K562 (cell line): ENCODE measurements at regions not wholly inside any gene's neighbourhood (a gene's known extent, or its start where the extent isn't known, plus 50 kb on each side); places are given as distances from the start of the nearest gene placed in this dataset.

Experiments
- ATAC-seq: fragments of 200-7000 bp; cut with Tn5 transposase; 3 replicates; pipeline ENCODE4 v1.9.1; 2020; ENCODE audit warnings: moderate library complexity
- BruUV-seq: library from RNA; stranded (reverse); fragments of 400-500 nt; replicated peaks from 2 replicates; lab custom pipeline; 2021; lab: Mats Ljungman, UMichigan
- CTCF ChIA-PET: fragments of 300-600 bp; formaldehyde crosslinking; extraction: SDS; loops from one replicate; lab custom pipeline; 2021; ENCODE audit warnings: low intra/inter-chr PET ratio; lab: Yijun Ruan, JAX
- POLR2A ChIA-PET: fragments of 300-600, 350-650 bp; sonication (Branson Sonifier 250); formaldehyde crosslinking; extraction: SDS; loops from one replicate; lab custom pipeline; 2021; ENCODE audit warnings: antibody characterized with exemption, inconsistent platforms; lab: Yijun Ruan, JAX
- DNase-seq, 4 experiments: peaks; one replicate each; pipeline versions ENCODE4 v3.0.0 to v3.0.0-alpha.2; 2011 to 2018; ENCODE audit warnings: low spot score in 3 of 4, mixed read lengths in 3 of 4; ENCODE audit errors: extremely low read depth in 1 of 4
- FAIRE-seq: peaks from 2 replicates; lab custom pipeline; 2011; peaks lifted over from hg19 to GRCh38; lab: Jason Lieb, UNC
- H2AFZ ChIP-seq: 2 replicates; pipeline ENCODE4 v1.6.0; 2011; ENCODE audit warnings: low read depth, low read length, control low read depth, inconsistent platforms
- H3K27ac ChIP-seq: fragments of 200-600 bp; 3 replicates; pipeline ENCODE4 v1.8.0; 2011; ENCODE audit warnings: low read depth, mild to moderate bottlenecking, control low read depth, inconsistent platforms, low read length, moderate library complexity, mixed read lengths; ENCODE audit errors: extremely low read depth
- H3K27me3 ChIP-seq, 2 experiments: fragments of 300-600 bp in 1 of 2; 2 replicates in 1 of 2; 3 replicates in 1 of 2; pipeline versions ENCODE4 v1.6.0 to v1.8.0; 2011; ENCODE audit warnings: inconsistent platforms in 2 of 2, low read length in 2 of 2, mild to moderate bottlenecking in 1 of 2, mixed read lengths in 1 of 2, moderate library complexity in 1 of 2; ENCODE audit not compliant: control insufficient read depth in 2 of 2, insufficient read depth in 2 of 2
- H3K36me3 ChIP-seq: fragments of 300-600 bp; 3 replicates; pipeline ENCODE4 v1.8.0; 2011; ENCODE audit warnings: mild to moderate bottlenecking, low read length, inconsistent platforms; ENCODE audit not compliant: control insufficient read depth, insufficient read depth
- H3K4me1 ChIP-seq, 2 experiments: fragments of 200-600 bp in 1 of 2; replicated peaks in 1 of 2; 2 replicates in 1 of 2; 3 replicates in 1 of 2; pipeline versions ENCODE4 v1.5.1 to v1.8.0; 2011; ENCODE audit warnings: inconsistent platforms in 2 of 2, low read length in 2 of 2, mild to moderate bottlenecking in 1 of 2, mixed read lengths in 1 of 2, moderate library complexity in 1 of 2; ENCODE audit not compliant: control insufficient read depth in 2 of 2, insufficient read depth in 2 of 2
- H3K4me2 ChIP-seq: 2 replicates; pipeline ENCODE4 v1.6.1; 2011; ENCODE audit warnings: low read length, control low read depth, inconsistent platforms, mixed read lengths; ENCODE audit not compliant: insufficient read depth
- H3K4me3 ChIP-seq: fragments of 200-600 bp; sonication (generic), shearing (Covaris generic); 2 replicates; pipeline ENCODE4 v1.5.1; 2016; ENCODE audit warnings: control low read depth, inconsistent platforms
- H3K79me2 ChIP-seq: fragments of 200-600 bp; 3 replicates; pipeline ENCODE4 v1.8.0; 2011; ENCODE audit warnings: low read length, inconsistent platforms; ENCODE audit not compliant: control insufficient read depth, insufficient read depth
- H3K9ac ChIP-seq, 2 experiments: 2 replicates each; pipeline versions ENCODE4 v1.6.0 to v1.6.1; 2011; ENCODE audit warnings: low read depth in 2 of 2, low read length in 2 of 2, control low read depth in 1 of 2, inconsistent platforms in 1 of 2, mild to moderate bottlenecking in 1 of 2, mixed read lengths in 1 of 2; ENCODE audit not compliant: insufficient read depth in 1 of 2
- H3K9me1 ChIP-seq: one replicate; pipeline ENCODE4 v1.6.0; 2011; ENCODE audit warnings: inconsistent platforms, mild to moderate bottlenecking, low read length, moderate library complexity; ENCODE audit not compliant: control insufficient read depth, insufficient read depth
- H3K9me3 ChIP-seq: replicated peaks from 2 replicates; pipeline ENCODE4 v1.5.1; 2011; ENCODE audit warnings: low read depth, low read length, inconsistent platforms; ENCODE audit not compliant: control insufficient read depth, insufficient read depth
- H4K20me1 ChIP-seq: replicated peaks from 2 replicates; pipeline ENCODE4 v1.6.1; 2011; ENCODE audit warnings: low read length, inconsistent platforms, mixed read lengths; ENCODE audit not compliant: control insufficient read depth, insufficient read depth
- CBFB ChIP-seq: sonication (generic); formaldehyde crosslinking; IDR thresholded peaks from 2 replicates; pipeline ENCODE4 v1.4.0; 2020; ENCODE audit warnings: mild to moderate bottlenecking, missing genetic modification reagents
- DMBX1 ChIP-seq: fragments of 250-450 bp; sonication (Bioruptor Pico); IDR thresholded peaks from 2 replicates; pipeline ENCODE4 v1.8.0; 2022; ENCODE audit warnings: inconsistent platforms, mild to moderate bottlenecking, moderate library complexity, borderline replicate concordance
- HMGN3 ChIP-seq: IDR thresholded peaks from 2 replicates; pipeline ENCODE4 v1.6.1; 2011; ENCODE audit warnings: borderline replicate concordance, low read depth, mild to moderate bottlenecking, mixed read lengths, low read length; ENCODE audit not compliant: insufficient read length; ENCODE audit errors: extremely low read depth
- KAT2B ChIP-seq: IDR thresholded peaks from one replicate; pipeline ENCODE4 v1.6.1; 2012; ENCODE audit warnings: low read depth, mild to moderate bottlenecking, control low read depth, inconsistent platforms, low read length, moderate library complexity
- KDM2B ChIP-seq: fragments of 250-450 bp; sonication (Bioruptor Pico); IDR thresholded peaks from 2 replicates; pipeline ENCODE4 v1.8.0; 2021; ENCODE audit warnings: mild to moderate bottlenecking, moderate library complexity
- KLF6 ChIP-seq: fragments of 250-450 bp; sonication (Bioruptor Pico); IDR thresholded peaks from 2 replicates; pipeline ENCODE4 v1.4.0; 2020; ENCODE audit warnings: mild to moderate bottlenecking, moderate library complexity, borderline replicate concordance
- L3MBTL2 ChIP-seq: fragments of 450-650 bp; IDR thresholded peaks from 2 replicates; pipeline ENCODE4 v1.6.1; 2016; ENCODE audit warnings: mild to moderate bottlenecking, moderate library complexity
- MEF2A ChIP-seq: IDR thresholded peaks from 2 replicates; pipeline ENCODE4 v1.6.1; 2011; ENCODE audit warnings: low read depth, mild to moderate bottlenecking, low read length, moderate library complexity; ENCODE audit not compliant: control insufficient read depth
- NEUROD1 ChIP-seq: fragments of 150-350 bp; IDR thresholded peaks from 2 replicates; pipeline ENCODE4 v1.6.1; 2014; ENCODE audit warnings: borderline replicate concordance, low read length, low read depth; ENCODE audit not compliant: partially characterized antibody
- NFE2 ChIP-seq: IDR thresholded peaks from 2 replicates; pipeline ENCODE4 v1.6.1; 2014; ENCODE audit warnings: antibody characterized with exemption, low read depth
- NUFIP1 ChIP-seq: fragments of 450-650 bp; IDR thresholded peaks from 2 replicates; pipeline ENCODE4 v1.6.1; 2018; ENCODE audit not compliant: partially characterized antibody
- OTX1 ChIP-seq: fragments of 450-650 bp; formaldehyde crosslinking; IDR thresholded peaks from 2 replicates; pipeline ENCODE4 v1.4.0; 2022; ENCODE audit warnings: mild to moderate bottlenecking
- PHB ChIP-seq: fragments of 250-450 bp; sonication (Bioruptor Pico); IDR thresholded peaks from 2 replicates; pipeline ENCODE4 v1.5.0; 2021
- PHF8 ChIP-seq: fragments of 200-600 bp; sonication (generic); IDR thresholded peaks from 2 replicates; pipeline ENCODE4 v1.6.1; 2012; ENCODE audit warnings: mixed run types, mild to moderate bottlenecking, inconsistent platforms, low read length, moderate library complexity, borderline replicate concordance
- PRDM10 ChIP-seq: fragments of 450-650 bp; IDR thresholded peaks from 2 replicates; pipeline ENCODE4 v1.6.1; 2018; ENCODE audit not compliant: partially characterized antibody
- RFX5 ChIP-seq: IDR thresholded peaks from 2 replicates; pipeline ENCODE4 v1.6.1; 2011; ENCODE audit warnings: low read depth, mild to moderate bottlenecking, improper control_type of control experiment, low read length
- SETDB1 ChIP-seq: IDR thresholded peaks from one replicate; pipeline ENCODE4 v1.6.1; 2012; ENCODE audit warnings: low read length, control low read depth, inconsistent platforms
- TCF7 ChIP-seq: sonication (generic); IDR thresholded peaks from 2 replicates; pipeline ENCODE4 v1.6.1; 2016; ENCODE audit warnings: antibody characterized with exemption, borderline replicate concordance
- THAP7 ChIP-seq: fragments of 250-450 bp; sonication (Bioruptor Pico); IDR thresholded peaks from 2 replicates; pipeline ENCODE4 v1.5.0; 2021
- XRCC4 ChIP-seq: IDR thresholded peaks from one replicate; pipeline ENCODE4 v1.6.1; 2011; ENCODE audit not compliant: insufficient read depth, insufficient read length; ENCODE audit errors: extremely low read depth
- ZNF134 ChIP-seq: fragments of 250-450 bp; sonication (Bioruptor Pico); conservative IDR thresholded peaks from 2 replicates; pipeline ENCODE4 v1.4.0; 2020
- WGBS: fragments of 100-300 bp; shearing (Covaris generic); methylation state at CpG from one replicate; pipeline ENCODE4 v1.1.6; 2016; ENCODE audit warnings: low coverage, mixed read lengths; ENCODE audit not compliant: insufficient coverage; ENCODE audit errors: missing lambda C conversion rate; 5-methylcytosine and 5-hydroxymethylcytosine counted together
- in situ Hi-C: fragments of 300-500 bp; cut with MboI; formaldehyde crosslinking; loops from 4 replicates; pipeline ENCODE4 v1.15.0; 2018; ENCODE audit warnings: inconsistent platforms, mixed read lengths
- intact Hi-C: fragments of 100-400 bp; cut with micrococcal nuclease; formaldehyde crosslinking; loops from 2 replicates; pipeline ENCODE4 v1.14.2; 2022

- TF ChIP-seq OTX1 (CRISPR knock-in tag) (no peak), RFX5 (no peak), TCF7 (no peak), CBFB (CRISPR knock-in tag) (no peak), KDM2B (CRISPR knock-in tag) (no peak), KAT2B (no peak)
Measured at GRCh38 chr2:173547499-173547898, 192.8 kb downstream of the CDCA7 start (continued).

- peaks cover 6 to 7% of the 10 kb centered on the region in 2 experiments; a peak in 3 of 5 replicates for H3K27me3 ChIP-seq
- 0% methylated on average over 1 of the region's 1 CpG for WGBS
- ATAC-seq (no peak), DNase-seq (no peak), FAIRE-seq (no peak)
- no peaks in the 10 kb centered on the region for H3K79me2 ChIP-seq
- H3K4me1 ChIP-seq, result no peaks in the 10 kb centered on the region
- no peak overlapping the region for H3K4me2 ChIP-seq
- H3K36me3 ChIP-seq, result no peaks in the 10 kb centered on the region
- no peaks in the 10 kb centered on the region; the same call in 1 of the 2 replicates for H3K9me3 ChIP-seq
- no TSS peak for BruUV-seq
- no peak overlapping the region for H3K27ac ChIP-seq
- in situ Hi-C loops (no loop called here), intact Hi-C loops (no loop called here)
- H2AFZ ChIP-seq, result no peak overlapping the region
- ChIA-PET POLR2A (no interaction called here), CTCF (no interaction called here)
- no peaks in the 10 kb centered on the region for H4K20me1 ChIP-seq
- no peaks in the 10 kb centered on the region for H3K9me1 ChIP-seq
- no peak overlapping the region for H3K9ac ChIP-seq
- no peak overlapping the region for H3K4me3 ChIP-seq
- no peak for TF ChIP-seq HMGN3
- TF ChIP-seq MEF2A, result no peak
- TF ChIP-seq KLF6 (CRISPR knock-in tag), result no peak
- no peak for TF ChIP-seq PHB
- TF ChIP-seq DMBX1, result no peak
- no peak for TF ChIP-seq THAP7 (CRISPR knock-in tag)
- TF ChIP-seq ZNF134 (CRISPR knock-in tag), result no peak
- TF ChIP-seq L3MBTL2, result no peak
- TF ChIP-seq SETDB1, result no peak
- no peak for TF ChIP-seq NUFIP1
- no peak for TF ChIP-seq NEUROD1
- no peak for TF ChIP-seq XRCC4
- TF ChIP-seq PRDM10, result no peak
- TF ChIP-seq PHF8, result no peak
- TF ChIP-seq NFE2, result no peak
Measured at GRCh38 chr2:173550143-173550542, 195.5 kb downstream of the CDCA7 start.
